Glutamatergic neuron (in vitro differentiated cells): ENCODE measurements at regions not wholly inside any gene's neighbourhood (a gene's known extent, or its start where the extent isn't known, plus 50 kb on each side); places are given as distances from the start of the nearest gene placed in this dataset.
"Not testable (repeated sequence)": the region's sequence is repeated elsewhere in the genome, so short reads cannot be mapped to it uniquely, and the experiment has no call there.

ENCODE experiments used
- DNase-seq: peaks from one replicate; pipeline ENCODE4 v3.0.0; 2022
- H3K27ac Mint-ChIP-seq: one replicate; pipeline ENCODE4 v1.8.0; 2020; ENCODE audit warnings: mild to moderate bottlenecking, mixed read lengths, inconsistent platforms; ENCODE audit not compliant: unreplicated experiment
- H3K27me3 Mint-ChIP-seq: one replicate; pipeline ENCODE4 v1.8.0; 2020; ENCODE audit warnings: mild to moderate bottlenecking, moderate library complexity, mixed read lengths, inconsistent platforms; ENCODE audit not compliant: unreplicated experiment
- H3K36me3 Mint-ChIP-seq: one replicate; pipeline ENCODE4 v1.8.0; 2020; ENCODE audit warnings: mild to moderate bottlenecking, mixed read lengths, inconsistent platforms; ENCODE audit not compliant: unreplicated experiment
- H3K4me1 Mint-ChIP-seq: one replicate; pipeline ENCODE4 v1.8.0; 2020; ENCODE audit warnings: mild to moderate bottlenecking, low read depth, mixed read lengths, inconsistent platforms; ENCODE audit not compliant: unreplicated experiment
- H3K4me3 Mint-ChIP-seq: one replicate; pipeline ENCODE4 v1.8.0; 2020; ENCODE audit warnings: mild to moderate bottlenecking, mixed read lengths, inconsistent platforms; ENCODE audit not compliant: unreplicated experiment
- H3K9me3 Mint-ChIP-seq: one replicate; pipeline ENCODE4 v1.8.0; 2020; ENCODE audit warnings: mild to moderate bottlenecking, moderate library complexity, mixed read lengths, inconsistent platforms; ENCODE audit not compliant: unreplicated experiment
- CTCF ChIP-seq: fragments of 200-600 bp; sonication (generic); IDR thresholded peaks from one replicate; pipeline ENCODE4 v1.5.0; 2021; ENCODE audit not compliant: partially characterized antibody, unreplicated experiment

GRCh38 chr12:74171478-74171909 lies 366.1 kb upstream of the ATXN7L3B start:
- H3K4me3 Mint-ChIP-seq = no peak overlapping the region
- DNase-seq = no peak
- H3K4me1 Mint-ChIP-seq = no peaks in the 10 kb centered on the region
- peaks cover 2% of the 10 kb centered on the region for H3K9me3 Mint-ChIP-seq
- no peaks in the 10 kb centered on the region for H3K36me3 Mint-ChIP-seq
- no peak for TF ChIP-seq CTCF
- no peak overlapping the region for H3K27ac Mint-ChIP-seq
- peaks cover 3% of the 10 kb centered on the region for H3K27me3 Mint-ChIP-seq

DNA sequence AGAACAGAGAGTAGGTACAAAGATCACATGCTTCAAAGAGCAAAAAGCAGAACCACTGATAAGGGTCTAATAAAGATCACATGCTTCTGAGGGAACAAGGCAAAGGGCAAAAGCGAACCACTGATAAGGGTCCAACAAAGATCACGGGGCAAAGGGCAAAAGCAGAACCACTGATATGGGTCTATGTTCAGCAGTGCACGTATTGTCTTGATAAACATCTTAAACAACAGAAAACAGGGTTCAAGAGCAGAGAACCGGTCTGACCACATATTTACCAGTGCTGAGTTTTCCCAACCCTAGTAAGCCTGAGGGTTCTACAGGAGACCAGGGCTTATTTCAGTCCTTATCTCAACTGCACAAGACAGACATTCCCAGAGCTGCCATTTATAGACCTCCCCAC lies 362.7 kb upstream of the ATXN7L3B start:
- H3K36me3 Mint-ChIP-seq, H3K4me1 Mint-ChIP-seq, DNase-seq, H3K4me3 Mint-ChIP-seq, H3K27ac Mint-ChIP-seq, H3K9me3 Mint-ChIP-seq, H3K27me3 Mint-ChIP-seq: not testable (repeated sequence)

DNA sequence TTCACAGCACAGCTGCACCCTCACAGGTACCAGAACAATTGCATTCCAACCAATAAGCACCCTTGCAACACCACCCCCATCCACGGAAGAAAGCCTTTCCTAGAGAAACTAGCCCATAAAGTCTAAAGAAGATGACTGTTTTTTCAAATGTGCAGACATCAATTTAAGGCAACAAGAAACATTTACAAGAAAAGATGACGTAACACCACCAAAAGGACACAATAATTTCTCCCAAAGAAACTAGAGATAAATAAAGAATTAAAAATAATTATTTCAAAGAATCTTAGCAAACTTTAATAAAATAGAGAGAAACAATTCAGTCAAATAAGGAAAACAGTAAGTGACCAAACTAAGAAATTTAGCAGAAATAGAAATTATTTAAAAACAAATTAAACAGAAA lies 352.3 kb upstream of the ATXN7L3B start:
- Mint-ChIP-seq H3K27ac (no peak overlapping the region), H3K36me3 (no peaks in the 10 kb centered on the region), H3K4me3 (no peak overlapping the region), H3K27me3 (peaks cover 2% of the 10 kb centered on the region), H3K9me3 (peaks cover 2% of the 10 kb centered on the region), H3K4me1 (no peaks in the 10 kb centered on the region)
- no peak for DNase-seq
- no peak for TF ChIP-seq CTCF

DNA sequence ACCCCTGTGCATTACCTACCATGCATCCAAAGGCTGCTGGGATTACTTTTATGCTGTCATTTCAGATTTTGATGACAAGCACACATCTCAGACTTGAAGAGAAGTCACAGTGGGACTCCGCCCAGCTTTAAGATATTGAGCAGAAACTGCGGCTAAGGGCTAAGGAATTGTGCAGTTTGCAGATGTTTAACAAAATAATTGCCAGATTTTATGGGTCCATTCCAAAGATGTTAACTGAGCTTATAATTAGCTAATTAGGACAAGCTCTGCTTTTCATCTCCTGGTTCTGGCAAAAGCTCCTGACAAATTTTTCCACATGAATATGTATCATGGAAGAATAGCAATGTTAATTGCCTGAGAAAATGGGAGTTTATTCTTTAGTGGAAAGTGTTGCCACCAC lies 344.4 kb upstream of the ATXN7L3B start:
- Mint-ChIP-seq H3K4me1 (no peaks in the 10 kb centered on the region), H3K27me3 (no peaks in the 10 kb centered on the region), H3K4me3 (no peak overlapping the region), H3K27ac (no peak overlapping the region), H3K9me3 (no peaks in the 10 kb centered on the region), H3K36me3 (no peaks in the 10 kb centered on the region)
- DNase-seq = no peak
- no peak for TF ChIP-seq CTCF

DNA sequence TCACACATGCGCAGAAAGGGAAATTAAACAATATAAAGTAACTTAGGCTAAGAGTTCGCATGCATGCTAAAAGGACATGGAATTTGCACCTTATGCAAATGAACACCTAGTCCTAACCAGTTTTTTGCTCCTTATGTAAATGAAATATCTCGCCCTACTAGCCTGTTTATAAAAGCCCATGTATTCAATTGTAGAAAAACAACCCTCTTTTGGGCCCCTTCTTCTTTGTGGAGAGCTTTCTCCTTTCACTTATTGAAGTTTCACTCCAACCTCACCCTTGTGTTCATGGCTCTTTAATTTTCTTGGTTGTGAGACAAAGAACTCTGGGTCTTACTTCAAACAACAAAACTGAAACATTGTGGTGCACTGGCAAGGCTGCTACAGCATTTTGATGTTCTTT lies 333.4 kb upstream of the ATXN7L3B start:
- H3K4me3 Mint-ChIP-seq = no peak overlapping the region
- no peaks in the 10 kb centered on the region for H3K27me3 Mint-ChIP-seq
- no peaks in the 10 kb centered on the region for H3K36me3 Mint-ChIP-seq
- H3K27ac Mint-ChIP-seq = no peak overlapping the region
- no peak for TF ChIP-seq CTCF
- DNase-seq = no peak
- H3K4me1 Mint-ChIP-seq = no peaks in the 10 kb centered on the region
- H3K9me3 Mint-ChIP-seq = no peaks in the 10 kb centered on the region
